CD14-positive monocyte (primary cell): ENCODE measurements at regions not wholly inside any gene's neighbourhood (a gene's known extent, or its start where the extent isn't known, plus 50 kb on each side); places are given as distances from the start of the nearest gene placed in this dataset.

ENCODE experiments used
- DNase-seq, 3 donors: peaks; one replicate each; pipeline ENCODE4 v3.0.0-alpha.2; 2011 to 2022
- H2AFZ ChIP-seq: 2 replicates; pipeline ENCODE4 v1.6.0; 2012; ENCODE audit warnings: mild to moderate bottlenecking, low read depth, low read length, inconsistent platforms; ENCODE audit not compliant: insufficient read depth, poor library complexity, severe bottlenecking
- H3K27ac ChIP-seq, 2 donors: 1 replicate in 1 of 2; 2 replicates in 1 of 2; pipeline ENCODE4 v1.5.1; 2012 to 2013; ENCODE audit warnings: low read length in 2 of 2, control low read depth in 1 of 2, inconsistent platforms in 1 of 2, low read depth in 1 of 2, mild to moderate bottlenecking in 1 of 2
- H3K27me3 ChIP-seq, 2 donors: one replicate each; pipeline versions ENCODE4 v1.6.0 to v1.6.1; 2011 to 2013; ENCODE audit warnings: low read length in 2 of 2; ENCODE audit not compliant: control insufficient read depth in 2 of 2, insufficient read depth in 2 of 2
- H3K36me3 ChIP-seq, 2 donors: replicated peaks in 1 of 2; 1 replicate in 1 of 2; 2 replicates in 1 of 2; pipeline versions ENCODE4 v1.5.1 to v1.6.1; 2012 to 2013; ENCODE audit warnings: low read length in 2 of 2, control low read depth in 1 of 2, inconsistent platforms in 1 of 2, mild to moderate bottlenecking in 1 of 2; ENCODE audit not compliant: insufficient read depth in 2 of 2, control insufficient read depth in 1 of 2
- H3K4me1 ChIP-seq, 2 donors: 1 replicate in 1 of 2; 2 replicates in 1 of 2; pipeline versions ENCODE4 v1.5.1 to v1.6.1; 2012 to 2013; ENCODE audit warnings: low read length in 2 of 2, control low read depth in 1 of 2, inconsistent platforms in 1 of 2, mild to moderate bottlenecking in 1 of 2, moderate library complexity in 1 of 2; ENCODE audit not compliant: insufficient read depth in 2 of 2, control insufficient read depth in 1 of 2
- H3K4me2 ChIP-seq: replicated peaks from 2 replicates; pipeline ENCODE3; 2012; ENCODE audit warnings: low read length, moderate library complexity, mild to moderate bottlenecking; ENCODE audit not compliant: poor library complexity, severe bottlenecking; ENCODE audit errors: extremely low read depth
- H3K4me3 ChIP-seq, 3 experiments: fragments of 200-600 bp in 1 of 3; sonication (generic) in 1 of 3; replicated peaks in 1 of 3; 1 replicate in 2 of 3; 2 replicates in 1 of 3; pipeline ENCODE4 v1.5.1; 2011 to 2013; ENCODE audit warnings: low read length in 3 of 3, mild to moderate bottlenecking in 3 of 3, control low read depth in 2 of 3, low read depth in 2 of 3, inconsistent platforms in 1 of 3, moderate library complexity in 1 of 3
- H3K79me2 ChIP-seq: 2 replicates; pipeline ENCODE4 v1.6.0; 2012; ENCODE audit warnings: mild to moderate bottlenecking, control low read depth, inconsistent platforms, low read length, moderate library complexity; ENCODE audit not compliant: insufficient read depth
- H3K9ac ChIP-seq: 2 replicates; pipeline ENCODE4 v1.6.0; 2017; ENCODE audit warnings: low read length, mild to moderate bottlenecking; ENCODE audit not compliant: insufficient read depth, poor library complexity, severe bottlenecking
- H3K9me3 ChIP-seq, 2 donors: replicated peaks in 1 of 2; 1 replicate in 1 of 2; 2 replicates in 1 of 2; pipeline versions ENCODE4 v1.5.1 to v1.6.1; 2012 to 2013; ENCODE audit warnings: low read length in 2 of 2, control low read depth in 1 of 2; ENCODE audit not compliant: control insufficient read depth in 1 of 2, insufficient read depth in 1 of 2
- H4K20me1 ChIP-seq: 2 replicates; pipeline ENCODE4 v1.6.0; 2012; ENCODE audit warnings: mild to moderate bottlenecking, low read length, control low read depth, moderate library complexity; ENCODE audit not compliant: insufficient read depth
- H3K27ac Mint-ChIP-seq, 7 donors: one replicate each; pipeline ENCODE4 v1.8.0; 2020; ENCODE audit warnings: mild to moderate bottlenecking in 7 of 7, mixed read lengths in 7 of 7, moderate library complexity in 6 of 7, inconsistent platforms in 2 of 7
- H3K27me3 Mint-ChIP-seq, 3 donors: one replicate each; pipeline ENCODE4 v1.8.0; 2021 to 2022; ENCODE audit warnings: low read depth in 3 of 3, mild to moderate bottlenecking in 3 of 3, mixed read lengths in 3 of 3, moderate library complexity in 3 of 3, inconsistent platforms in 1 of 3
- H3K36me3 Mint-ChIP-seq, 2 donors: one replicate each; pipeline ENCODE4 v1.8.0; 2020; ENCODE audit warnings: mixed read lengths in 2 of 2, inconsistent platforms in 1 of 2, mild to moderate bottlenecking in 1 of 2
- H3K4me1 Mint-ChIP-seq: one replicate; pipeline ENCODE4 v1.8.0; 2020; ENCODE audit warnings: mild to moderate bottlenecking, mixed read lengths
- H3K4me3 Mint-ChIP-seq, 2 donors: one replicate each; pipeline ENCODE4 v1.8.0; 2020; ENCODE audit warnings: mild to moderate bottlenecking in 2 of 2, mixed read lengths in 2 of 2, moderate library complexity in 1 of 2
- H3K9me3 Mint-ChIP-seq, 7 donors: one replicate each; pipeline ENCODE4 v1.8.0; 2020 to 2022; ENCODE audit warnings: mixed read lengths in 7 of 7, mild to moderate bottlenecking in 6 of 7, moderate library complexity in 6 of 7, inconsistent platforms in 2 of 7
- CTCF ChIP-seq: fragments of 200-600 bp; IDR thresholded peaks from one replicate; pipeline ENCODE4 v1.8.0; 2022; ENCODE audit warnings: antibody characterized with exemption, mild to moderate bottlenecking
- WGBS: methylation state at CpG from one replicate; pipeline ENCODE4 v1.1.5; 2013; ENCODE audit warnings: missing lambda C conversion rate; ENCODE audit not compliant: insufficient coverage; 5-methylcytosine and 5-hydroxymethylcytosine counted together
- intact Hi-C, 2 donors: fragments of 100-400 bp; cut with micrococcal nuclease; formaldehyde crosslinking; loops; one replicate each; pipeline versions ENCODE4 v1.15.0 to v1.15.1; 2023

- DNase-seq: no peak
- TF ChIP-seq CTCF: no peak
- no peaks in the 10 kb centered on the region for H3K36me3 Mint-ChIP-seq
- peaks cover 7 to 15% (median 12%) of the 10 kb centered on the region in 7 donors for H3K9me3 Mint-ChIP-seq
- H3K27me3 Mint-ChIP-seq: peaks cover 6 to 8% (median 8%) of the 10 kb centered on the region in 3 donors
- Histone ChIP-seq H3K27me3 (no peaks in the 10 kb centered on the region), H4K20me1 (no peaks in the 10 kb centered on the region), H3K36me3 (no peaks in the 10 kb centered on the region), H3K4me1 (no peaks in the 10 kb centered on the region), H3K9ac (no peak overlapping the region), H3K79me2 (no peaks in the 10 kb centered on the region), H3K27ac (no peak overlapping the region), H3K9me3 (peaks cover 0 to 3% of the 10 kb centered on the region in 2 donors), H2AFZ (no peak overlapping the region), H3K4me2 (no peak overlapping the region), H3K4me3 (no peak overlapping the region)
- H3K4me3 Mint-ChIP-seq: no peak overlapping the region
- intact Hi-C loops: no loop called here
- H3K27ac Mint-ChIP-seq: no peak overlapping the region
- H3K4me1 Mint-ChIP-seq: no peaks in the 10 kb centered on the region
- WGBS: no CpG with 5 or more reads among the region's 1 CpG
Measured at GRCh38 chr15:96521386-96521785, 190.9 kb downstream of the NR2F2 start.

- Histone ChIP-seq H3K9ac (no peak overlapping the region), H3K27me3 (peaks cover 0 to 3% of the 10 kb centered on the region in 2 donors), H3K4me2 (no peak overlapping the region), H3K4me1 (no peaks in the 10 kb centered on the region), H3K9me3 (no peaks in the 10 kb centered on the region), H3K4me3 (no peak overlapping the region), H3K27ac (no peak overlapping the region), H3K79me2 (no peaks in the 10 kb centered on the region), H4K20me1 (no peaks in the 10 kb centered on the region), H2AFZ (no peak overlapping the region), H3K36me3 (no peaks in the 10 kb centered on the region)
- TF ChIP-seq CTCF: no peak
- WGBS: 74% methylated on average over 3 of the region's 5 CpGs
- H3K4me3 Mint-ChIP-seq: no peak overlapping the region
- H3K4me1 Mint-ChIP-seq: no peaks in the 10 kb centered on the region
- no peak for DNase-seq
- intact Hi-C loops: no loop called here
- no peaks in the 10 kb centered on the region for H3K36me3 Mint-ChIP-seq
- H3K27me3 Mint-ChIP-seq: peaks cover 6 to 14% (median 10%) of the 10 kb centered on the region in 3 donors
- peaks cover 2 to 12% (median 6%) of the 10 kb centered on the region in 7 donors for H3K9me3 Mint-ChIP-seq
- no peak overlapping the region for H3K27ac Mint-ChIP-seq
Measured at GRCh38 chr15:96524676-96525417, 194.3 kb downstream of the NR2F2 start.
